WTC11 (cell line): ENCODE measurements at regions not wholly inside any gene's neighbourhood (a gene's known extent, or its start where the extent isn't known, plus 50 kb on each side); places are given as distances from the start of the nearest gene placed in this dataset.

ENCODE experiments used
- FOXK1 ChIP-seq: sonication (generic); formaldehyde crosslinking; IDR thresholded peaks from 2 replicates; pipeline ENCODE4 v1.8.0; 2022; ENCODE audit warnings: mild to moderate bottlenecking, moderate library complexity, missing genetic modification reagents
- NFYB ChIP-seq: sonication (generic); formaldehyde crosslinking; conservative IDR thresholded peaks from 2 replicates; pipeline ENCODE4 v1.8.0; 2022; ENCODE audit warnings: low read depth, missing genetic modification reagents
- TF ChIP-seq, protein P1 (sequence below): sonication (generic); formaldehyde crosslinking; IDR thresholded peaks from 2 replicates; pipeline ENCODE4 v1.8.1; 2023; ENCODE audit warnings: mild to moderate bottlenecking, missing genetic modification reagents
- TF ChIP-seq, protein P2 (sequence below): sonication (generic); formaldehyde crosslinking; IDR thresholded peaks from 2 replicates; pipeline ENCODE4 v1.8.1; 2023; ENCODE audit warnings: mild to moderate bottlenecking, missing genetic modification reagents, moderate library complexity

DNA sequence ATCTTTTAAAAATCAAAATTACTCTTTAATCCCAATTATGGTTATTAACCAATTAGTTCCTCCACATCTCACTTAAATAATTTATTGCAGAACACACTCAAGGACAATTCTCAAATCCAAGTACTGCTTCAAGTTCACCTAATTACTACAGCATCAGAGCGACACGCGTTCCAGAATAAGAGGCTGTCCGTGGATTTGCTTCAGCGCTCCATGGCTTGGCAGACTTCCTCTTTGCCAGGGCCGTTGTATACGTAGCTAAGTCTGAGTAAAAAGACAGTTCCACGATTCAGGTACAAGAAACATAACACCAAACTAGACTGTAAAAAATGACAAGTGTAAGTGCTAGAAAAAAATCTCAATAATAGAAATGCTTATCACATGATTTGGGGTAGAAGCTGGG is 153.2 kb upstream of the MYT1L start:
- TF ChIP-seq NFYB (CRISPR knock-in tag) (no peak), FOXK1 (CRISPR knock-in tag) (no peak)
- TF ChIP-seq, protein P1, sequence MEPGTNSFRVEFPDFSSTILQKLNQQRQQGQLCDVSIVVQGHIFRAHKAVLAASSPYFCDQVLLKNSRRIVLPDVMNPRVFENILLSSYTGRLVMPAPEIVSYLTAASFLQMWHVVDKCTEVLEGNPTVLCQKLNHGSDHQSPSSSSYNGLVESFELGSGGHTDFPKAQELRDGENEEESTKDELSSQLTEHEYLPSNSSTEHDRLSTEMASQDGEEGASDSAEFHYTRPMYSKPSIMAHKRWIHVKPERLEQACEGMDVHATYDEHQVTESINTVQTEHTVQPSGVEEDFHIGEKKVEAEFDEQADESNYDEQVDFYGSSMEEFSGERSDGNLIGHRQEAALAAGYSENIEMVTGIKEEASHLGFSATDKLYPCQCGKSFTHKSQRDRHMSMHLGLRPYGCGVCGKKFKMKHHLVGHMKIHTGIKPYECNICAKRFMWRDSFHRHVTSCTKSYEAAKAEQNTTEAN: no peak
- TF ChIP-seq, protein P2, sequence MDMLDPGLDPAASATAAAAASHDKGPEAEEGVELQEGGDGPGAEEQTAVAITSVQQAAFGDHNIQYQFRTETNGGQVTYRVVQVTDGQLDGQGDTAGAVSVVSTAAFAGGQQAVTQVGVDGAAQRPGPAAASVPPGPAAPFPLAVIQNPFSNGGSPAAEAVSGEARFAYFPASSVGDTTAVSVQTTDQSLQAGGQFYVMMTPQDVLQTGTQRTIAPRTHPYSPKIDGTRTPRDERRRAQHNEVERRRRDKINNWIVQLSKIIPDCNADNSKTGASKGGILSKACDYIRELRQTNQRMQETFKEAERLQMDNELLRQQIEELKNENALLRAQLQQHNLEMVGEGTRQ (CRISPR knock-in tag): no peak
